Sigmoid colon (tissue), 4 donors: ENCODE measurements at regions not wholly inside any gene's neighbourhood (a gene's known extent, or its start where the extent isn't known, plus 50 kb on each side); places are given as distances from the start of the nearest gene placed in this dataset.

ENCODE experiments used
- CTCF ChIP-seq, 4 experiments: fragments of 450-650 bp in 3 of 4; fragments of 200-600 bp in 1 of 4; IDR thresholded peaks; one replicate each; pipeline ENCODE4 v1.5.1; 2016 to 2019; ENCODE audit warnings: antibody characterized with exemption in 4 of 4, mild to moderate bottlenecking in 3 of 4, moderate library complexity in 2 of 4
- EP300 ChIP-seq, 4 donors: sonication (generic); formaldehyde crosslinking; IDR thresholded peaks; one replicate each; pipeline ENCODE4 v1.6.1; 2017; ENCODE audit warnings: antibody characterized with exemption in 4 of 4
- POLR2A ChIP-seq, 2 donors: fragments of 450-650 bp; IDR thresholded peaks; one replicate each; pipeline ENCODE4 v1.6.1; 2016; ENCODE audit warnings: antibody characterized with exemption in 2 of 2, mild to moderate bottlenecking in 2 of 2, moderate library complexity in 2 of 2
- POLR2AphosphoS5 ChIP-seq, 4 donors: sonication (generic); formaldehyde crosslinking; IDR thresholded peaks; one replicate each; pipeline ENCODE4 v1.6.1; 2017; ENCODE audit warnings: antibody characterized with exemption in 4 of 4

DNA sequence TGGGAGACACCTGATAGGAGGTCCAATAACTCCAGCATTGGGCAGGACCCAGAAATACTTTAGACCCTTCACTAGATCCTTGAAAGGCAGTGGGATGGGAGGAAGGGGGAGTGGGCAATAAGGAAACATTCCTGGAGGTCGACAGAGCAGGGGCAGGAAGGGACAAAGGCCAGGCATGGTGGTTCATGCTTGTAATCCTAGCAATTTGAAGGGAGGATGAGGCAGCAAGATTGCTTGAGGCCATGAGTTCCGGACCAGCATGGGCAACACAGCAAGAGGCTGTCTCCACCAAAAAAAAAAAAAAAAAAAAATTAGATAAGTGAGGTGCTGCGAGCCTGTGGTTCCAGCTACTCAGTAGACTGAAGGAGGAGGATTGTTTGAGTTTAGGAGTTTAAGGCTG, 134.9 kb downstream of the JCAD start:
- TF ChIP-seq POLR2A (IDR thresholded peaks at IDR 0.05) (no peak), CTCF (IDR thresholded peaks at IDR 0.05) (no peak), EP300 (IDR thresholded peaks at IDR 0.05) (no peak), POLR2AphosphoS5 (IDR thresholded peaks at IDR 0.05) (no peak)
